ENCODE measurements at regions not wholly inside any gene's neighbourhood (a gene's known extent, or its start where the extent isn't known, plus 50 kb on each side); places are given as distances from the start of the nearest gene placed in this dataset.

DNA sequence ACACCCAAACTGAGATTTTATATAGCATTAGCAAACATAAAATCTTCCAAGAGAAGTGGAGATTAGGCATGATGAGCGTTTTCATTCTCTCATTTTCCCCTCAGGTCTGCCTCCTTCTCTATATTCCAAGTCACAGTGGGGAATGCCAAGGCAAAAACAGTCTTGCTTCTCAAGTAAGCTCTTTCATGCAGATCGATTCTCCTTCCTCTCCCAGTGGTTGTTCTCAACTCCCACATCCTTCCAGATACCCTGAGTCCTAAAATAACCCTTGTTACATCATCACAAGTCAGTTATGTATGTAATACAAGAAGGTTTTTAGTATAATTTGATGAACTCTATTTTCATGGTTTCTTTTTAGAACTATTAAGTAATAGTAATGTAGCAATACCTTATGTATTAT is 150.6 kb downstream of the TXNL1 start:
- TF ChIP-seq CTCF (IDR thresholded peaks at IDR 0.05) (no peak), POLR2A (IDR thresholded peaks at IDR 0.05) (no peak)
